Fibroblast of lung (primary cell): ENCODE measurements at regions not wholly inside any gene's neighbourhood (a gene's known extent, or its start where the extent isn't known, plus 50 kb on each side); places are given as distances from the start of the nearest gene placed in this dataset.

Source experiments
- DNase-seq, 2 donors: peaks; one replicate each; pipeline versions ENCODE4 v3.0.0 to v3.0.0-alpha.2; 2010; ENCODE audit warnings: low read depth in 2 of 2
- H2AFZ ChIP-seq: 2 replicates; pipeline ENCODE4 v1.5.1; 2012; ENCODE audit warnings: low read length, control low read depth, inconsistent platforms
- H3K27ac ChIP-seq: 2 replicates; pipeline ENCODE4 v1.5.1; 2011; ENCODE audit warnings: low read length, control low read depth; ENCODE audit not compliant: insufficient read depth
- H3K27me3 ChIP-seq: 2 replicates; pipeline ENCODE4 v1.5.1; 2011; ENCODE audit warnings: mild to moderate bottlenecking, low read length; ENCODE audit not compliant: control insufficient read depth, insufficient read depth
- H3K36me3 ChIP-seq: 2 replicates; pipeline ENCODE4 v1.5.1; 2011; ENCODE audit warnings: low read length; ENCODE audit not compliant: control insufficient read depth, insufficient read depth
- H3K4me1 ChIP-seq: 2 replicates; pipeline ENCODE4 v1.5.1; 2011; ENCODE audit warnings: low read length; ENCODE audit not compliant: control insufficient read depth, insufficient read depth; ENCODE audit errors: extremely low read depth
- H3K4me2 ChIP-seq: 2 replicates; pipeline ENCODE4 v1.5.1; 2011; ENCODE audit warnings: low read length, control low read depth; ENCODE audit not compliant: insufficient read depth; ENCODE audit errors: extremely low read depth
- H3K4me3 ChIP-seq, 4 experiments: fragments of 200-600 bp in 1 of 4; sonication (generic) in 1 of 4; replicated peaks in 1 of 4; 2 replicates each; pipeline ENCODE4 v1.5.1; 2011 to 2016; ENCODE audit warnings: low read length in 4 of 4, low read depth in 3 of 4, mild to moderate bottlenecking in 3 of 4, control low read depth in 2 of 4, inconsistent platforms in 1 of 4, mixed read lengths in 1 of 4; ENCODE audit not compliant: insufficient read depth in 1 of 4; ENCODE audit errors: control extremely low read depth in 1 of 4
- H3K79me2 ChIP-seq: 2 replicates; pipeline ENCODE4 v1.5.1; 2012; ENCODE audit warnings: mild to moderate bottlenecking, low read length, inconsistent platforms; ENCODE audit not compliant: control insufficient read depth, insufficient read depth
- H3K9ac ChIP-seq: 2 replicates; pipeline ENCODE4 v1.5.1; 2011; ENCODE audit warnings: mild to moderate bottlenecking, low read length, control low read depth; ENCODE audit not compliant: insufficient read depth
- H3K9me3 ChIP-seq: 2 replicates; pipeline ENCODE4 v1.5.1; 2012; ENCODE audit warnings: low read depth, low read length; ENCODE audit not compliant: control insufficient read depth, insufficient read depth
- H4K20me1 ChIP-seq: 2 replicates; pipeline ENCODE4 v1.5.1; 2011; ENCODE audit warnings: low read length; ENCODE audit not compliant: control insufficient read depth, insufficient read depth; ENCODE audit errors: extremely low read depth
- EZH2 ChIP-seq: IDR thresholded peaks from 2 replicates; pipeline ENCODE4 v1.5.1; 2012; ENCODE audit warnings: low read length, control low read depth, mild to moderate bottlenecking; ENCODE audit errors: missing control alignments
- TF ChIP-seq, protein P1 (sequence below), 2 donors: IDR thresholded peaks in 1 of 2; conservative IDR thresholded peaks in 1 of 2; 1 replicate in 1 of 2; 2 replicates in 1 of 2; pipeline ENCODE4 v1.5.1; 2011 to 2012; ENCODE audit warnings: low read length in 2 of 2, control low read depth in 1 of 2, inconsistent platforms in 1 of 2, low read depth in 1 of 2, mild to moderate bottlenecking in 1 of 2

GRCh38 chr5:169431386-169431785, 130.4 kb upstream of the SLIT3 start:
- H3K9ac ChIP-seq: no peak overlapping the region
- H3K9me3 ChIP-seq: no peaks in the 10 kb centered on the region
- no peaks in the 10 kb centered on the region for H4K20me1 ChIP-seq
- H3K36me3 ChIP-seq: no peaks in the 10 kb centered on the region
- H3K79me2 ChIP-seq: no peaks in the 10 kb centered on the region
- H3K27me3 ChIP-seq: no peaks in the 10 kb centered on the region
- H3K27ac ChIP-seq: no peak overlapping the region
- H2AFZ ChIP-seq: no peak overlapping the region
- no peak overlapping the region for H3K4me2 ChIP-seq
- no peak for TF ChIP-seq EZH2
- TF ChIP-seq, protein P1, sequence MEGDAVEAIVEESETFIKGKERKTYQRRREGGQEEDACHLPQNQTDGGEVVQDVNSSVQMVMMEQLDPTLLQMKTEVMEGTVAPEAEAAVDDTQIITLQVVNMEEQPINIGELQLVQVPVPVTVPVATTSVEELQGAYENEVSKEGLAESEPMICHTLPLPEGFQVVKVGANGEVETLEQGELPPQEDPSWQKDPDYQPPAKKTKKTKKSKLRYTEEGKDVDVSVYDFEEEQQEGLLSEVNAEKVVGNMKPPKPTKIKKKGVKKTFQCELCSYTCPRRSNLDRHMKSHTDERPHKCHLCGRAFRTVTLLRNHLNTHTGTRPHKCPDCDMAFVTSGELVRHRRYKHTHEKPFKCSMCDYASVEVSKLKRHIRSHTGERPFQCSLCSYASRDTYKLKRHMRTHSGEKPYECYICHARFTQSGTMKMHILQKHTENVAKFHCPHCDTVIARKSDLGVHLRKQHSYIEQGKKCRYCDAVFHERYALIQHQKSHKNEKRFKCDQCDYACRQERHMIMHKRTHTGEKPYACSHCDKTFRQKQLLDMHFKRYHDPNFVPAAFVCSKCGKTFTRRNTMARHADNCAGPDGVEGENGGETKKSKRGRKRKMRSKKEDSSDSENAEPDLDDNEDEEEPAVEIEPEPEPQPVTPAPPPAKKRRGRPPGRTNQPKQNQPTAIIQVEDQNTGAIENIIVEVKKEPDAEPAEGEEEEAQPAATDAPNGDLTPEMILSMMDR (conservative IDR thresholded peaks at IDR 0.05 in 1 of 2, IDR thresholded peaks at IDR 0.05 in 1 of 2; ENCODE audit: low read depth in 1 of 2, low read length in 2 of 2): no peak
- peak in 1 of 2 donors; percentile 27 for DNase-seq
- H3K4me1 ChIP-seq: peaks cover 10% of the 10 kb centered on the region
- no peak overlapping the region for H3K4me3 ChIP-seq

GRCh38 chr5:169430671-169431070, 129.7 kb upstream of the SLIT3 start:
- Histone ChIP-seq H3K4me2 (no peak overlapping the region), H3K27ac (no peak overlapping the region), H3K9ac (no peak overlapping the region), H2AFZ (no peak overlapping the region), H4K20me1 (no peaks in the 10 kb centered on the region), H3K4me3 (no peak overlapping the region), H3K27me3 (no peaks in the 10 kb centered on the region), H3K9me3 (no peaks in the 10 kb centered on the region), H3K36me3 (no peaks in the 10 kb centered on the region), H3K4me1 (peaks cover 10% of the 10 kb centered on the region), H3K79me2 (no peaks in the 10 kb centered on the region)
- no peak for TF ChIP-seq EZH2
- TF ChIP-seq, protein P1 (conservative IDR thresholded peaks at IDR 0.05 in 1 of 2, IDR thresholded peaks at IDR 0.05 in 1 of 2; ENCODE audit: low read depth in 1 of 2, low read length in 2 of 2): no peak
- DNase-seq: peak in 1 of 2 donors; percentile 42

- H4K20me1 ChIP-seq: no peaks in the 10 kb centered on the region
- H3K4me1 ChIP-seq: peaks cover 10% of the 10 kb centered on the region
- no peak overlapping the region for H2AFZ ChIP-seq
- H3K36me3 ChIP-seq: no peaks in the 10 kb centered on the region
- H3K9me3 ChIP-seq: no peaks in the 10 kb centered on the region
- no peak overlapping the region for H3K4me2 ChIP-seq
- no peak overlapping the region for H3K9ac ChIP-seq
- no peaks in the 10 kb centered on the region for H3K79me2 ChIP-seq
- H3K27me3 ChIP-seq: no peaks in the 10 kb centered on the region
- H3K4me3 ChIP-seq: no peak overlapping the region
- DNase-seq: peak; percentile 14 to 70
- no peak overlapping the region for H3K27ac ChIP-seq
- TF ChIP-seq, protein P1 (conservative IDR thresholded peaks at IDR 0.05 in 1 of 2, IDR thresholded peaks at IDR 0.05 in 1 of 2; ENCODE audit: low read depth in 1 of 2, low read length in 2 of 2): no peak
- no peak for TF ChIP-seq EZH2
Measured at GRCh38 chr5:169429044-169429443, 128.1 kb upstream of the SLIT3 start.
